ENCODE measurements at regions not wholly inside any gene's neighbourhood (a gene's known extent, or its start where the extent isn't known, plus 50 kb on each side); places are given as distances from the start of the nearest gene placed in this dataset.

GRCh38 chr2:186135686-186136085, 350.4 kb upstream of the ZC3H15 start (continued):
- TF ChIP-seq CTCF (IDR thresholded peaks at IDR 0.05; ENCODE audit: low read depth, low read length, missing input control), result no peak
- no peak for TF ChIP-seq RAD21 (IDR thresholded peaks at IDR 0.05)
- TF ChIP-seq SP1 (IDR thresholded peaks at IDR 0.05), result no peak

- Histone ChIP-seq H3K4me3 (ENCODE audit: low read depth in 1 of 3, low read length in 3 of 3) (no peak overlapping the region), H3K27ac (ENCODE audit: low read depth in 1 of 2, low read length in 2 of 2) (no peak overlapping the region), H3K9ac (ENCODE audit: low read depth in 1 of 2, low read length in 2 of 2) (no peak overlapping the region), H3K9me3 (ENCODE audit: control insufficient read depth in 4 of 4, low read length in 3 of 4) (no peaks in the 10 kb centered on the region), H3K4me1 (ENCODE audit: control insufficient read depth in 4 of 4, insufficient read depth in 4 of 4, low read length in 3 of 4) (no peaks in the 10 kb centered on the region), H3K27me3 (ENCODE audit: control insufficient read depth in 4 of 4, insufficient read depth in 4 of 4, low read length in 3 of 4) (no peaks in the 10 kb centered on the region), H3K36me3 (ENCODE audit: control insufficient read depth in 4 of 4, insufficient read depth in 3 of 4, low read depth in 1 of 4, low read length in 3 of 4) (no peaks in the 10 kb centered on the region)
- TF ChIP-seq REST (IDR thresholded peaks at IDR 0.05), result no peak
- TF ChIP-seq CTCF (IDR thresholded peaks at IDR 0.05; ENCODE audit: low read depth, low read length, missing input control), result no peak
- no peak for TF ChIP-seq NR2F2 (IDR thresholded peaks at IDR 0.05)
- no peak for TF ChIP-seq MAX (IDR thresholded peaks at IDR 0.05)
- no peak for TF ChIP-seq GABPA (IDR thresholded peaks at IDR 0.05 in 1 of 2, conservative IDR thresholded peaks at IDR 0.05 in 1 of 2)
- no peak for TF ChIP-seq ATF3 (IDR thresholded peaks at IDR 0.05)
- no peak for TF ChIP-seq SP1 (IDR thresholded peaks at IDR 0.05)
- no peak for TF ChIP-seq HNF4A (conservative IDR thresholded peaks at IDR 0.05)
- no peak for TF ChIP-seq FOXA2 (IDR thresholded peaks at IDR 0.05)
- TF ChIP-seq JUND (IDR thresholded peaks at IDR 0.05), result no peak
- no peak for TF ChIP-seq FOXA1 (IDR thresholded peaks at IDR 0.05)
- no peak for TF ChIP-seq ZBTB33 (IDR thresholded peaks at IDR 0.05)
- DNase-seq (ENCODE audit: low spot score), result no peak
These were observed 349.2 kb upstream of the ZC3H15 start for GRCh38 chr2:186136860-186137259.

All from liver (tissue), 7 donors.